Endothelial cell of umbilical vein (primary cell): ENCODE measurements at regions not wholly inside any gene's neighbourhood (a gene's known extent, or its start where the extent isn't known, plus 50 kb on each side); places are given as distances from the start of the nearest gene placed in this dataset.

ENCODE experiments used
- BruUV-seq: library from RNA; stranded (reverse); fragments of 400-500 nt; replicated peaks from 2 replicates; lab custom pipeline; 2021; lab: Mats Ljungman, UMichigan
- CTCF ChIA-PET: fragments of 300-600, 350-600 bp; sonication (Branson Sonifier 250); formaldehyde crosslinking; loops from one replicate; lab custom pipeline; 2021; ENCODE audit warnings: antibody characterized with exemption, inconsistent platforms; lab: Charles Lee
- POLR2A ChIA-PET: fragments of 300-600, 350-600 bp; sonication (Branson Sonifier 250); formaldehyde crosslinking; loops from one replicate; lab custom pipeline; 2021; ENCODE audit warnings: antibody characterized with exemption, inconsistent platforms; lab: Charles Lee
- DNase-seq: peaks from one replicate; pipeline ENCODE4 v3.0.0-alpha.2; 2011; ENCODE audit warnings: low read depth, low spot score
- FAIRE-seq: peaks from 2 replicates; lab custom pipeline; 2011; peaks lifted over from hg19 to GRCh38; lab: Jason Lieb, UNC
- H2AFZ ChIP-seq: 2 replicates; pipeline ENCODE4 v1.6.0; 2012; ENCODE audit warnings: low read depth, low read length, control low read depth, inconsistent platforms
- H3K27ac ChIP-seq: 2 replicates; pipeline ENCODE4 v1.5.1; 2011; ENCODE audit warnings: low read depth, mild to moderate bottlenecking, control low read depth, low read length, moderate library complexity; ENCODE audit not compliant: insufficient read depth
- H3K27me3 ChIP-seq, 2 experiments: 2 replicates each; pipeline versions ENCODE4 v1.6.0 to v1.6.1; 2011; ENCODE audit warnings: low read length in 2 of 2, mixed read lengths in 1 of 2; ENCODE audit not compliant: control insufficient read depth in 2 of 2, insufficient read depth in 2 of 2
- H3K36me3 ChIP-seq, 2 experiments: 2 replicates in 1 of 2; 3 replicates in 1 of 2; pipeline ENCODE4 v1.5.1; 2011; ENCODE audit warnings: low read length in 2 of 2, mild to moderate bottlenecking in 1 of 2, moderate library complexity in 1 of 2; ENCODE audit not compliant: control insufficient read depth in 2 of 2, insufficient read depth in 2 of 2; ENCODE audit errors: extremely low read depth in 1 of 2
- H3K4me1 ChIP-seq: 3 replicates; pipeline ENCODE4 v1.5.1; 2011; ENCODE audit warnings: mild to moderate bottlenecking, low read length; ENCODE audit not compliant: control insufficient read depth, insufficient read depth; ENCODE audit errors: extremely low read depth
- H3K4me2 ChIP-seq: 2 replicates; pipeline ENCODE4 v1.6.1; 2011; ENCODE audit warnings: low read length, control low read depth, mixed read lengths; ENCODE audit not compliant: insufficient read depth
- H3K4me3 ChIP-seq, 3 experiments: fragments of 200-600 bp in 1 of 3; sonication (generic), shearing (Covaris generic) in 1 of 3; replicated peaks in 1 of 3; 2 replicates each; pipeline ENCODE4 v1.5.1; 2011 to 2016; ENCODE audit warnings: control low read depth in 3 of 3, low read length in 3 of 3, mild to moderate bottlenecking in 2 of 3, inconsistent platforms in 1 of 3, low read depth in 1 of 3, moderate library complexity in 1 of 3; ENCODE audit not compliant: insufficient read depth in 1 of 3
- H3K79me2 ChIP-seq: 2 replicates; pipeline ENCODE4 v1.6.0; 2012; ENCODE audit warnings: low read length, inconsistent platforms; ENCODE audit not compliant: control insufficient read depth, insufficient read depth
- H3K9ac ChIP-seq: replicated peaks from 2 replicates; pipeline ENCODE3; 2011; ENCODE audit warnings: low read length, control low read depth; ENCODE audit not compliant: insufficient read depth; ENCODE audit errors: extremely low read depth
- H3K9me1 ChIP-seq: replicated peaks from 3 replicates; pipeline ENCODE4 v1.6.0; 2011; ENCODE audit warnings: mild to moderate bottlenecking, low read length; ENCODE audit not compliant: control insufficient read depth, insufficient read depth; ENCODE audit errors: extremely low read depth
- H3K9me3 ChIP-seq: replicated peaks from 2 replicates; pipeline ENCODE4 v1.5.1; 2012; ENCODE audit warnings: low read length, inconsistent platforms; ENCODE audit not compliant: control insufficient read depth, insufficient read depth
- H4K20me1 ChIP-seq: replicated peaks from 2 replicates; pipeline ENCODE3; 2011; ENCODE audit warnings: mild to moderate bottlenecking, low read length; ENCODE audit not compliant: control insufficient read depth, insufficient read depth; ENCODE audit errors: extremely low read depth
- EZH2 ChIP-seq: IDR thresholded peaks from 2 replicates; pipeline ENCODE4 v1.6.1; 2012; ENCODE audit warnings: borderline replicate concordance, low read depth, mild to moderate bottlenecking, moderate library complexity, low read length, inconsistent platforms; ENCODE audit not compliant: severe bottlenecking
- FOS ChIP-seq: IDR thresholded peaks from 2 replicates; pipeline ENCODE4 v1.6.1; 2011; ENCODE audit warnings: mild to moderate bottlenecking, low read length, moderate library complexity, borderline replicate concordance; ENCODE audit not compliant: insufficient read depth
- GATA2 ChIP-seq: IDR thresholded peaks from 2 replicates; pipeline ENCODE4 v1.7.0; 2011; ENCODE audit warnings: low read depth, mild to moderate bottlenecking, moderate library complexity, mixed read lengths, low read length; ENCODE audit not compliant: insufficient read length, insufficient read depth
- JUN ChIP-seq: IDR thresholded peaks from 2 replicates; pipeline ENCODE4 v1.6.1; 2011; ENCODE audit warnings: borderline replicate concordance, low read depth; ENCODE audit not compliant: insufficient read length, insufficient read depth
- MYC ChIP-seq: IDR thresholded peaks from one replicate; pipeline ENCODE4 v1.6.1; 2011; ENCODE audit warnings: mild to moderate bottlenecking, low read depth, low read length
- POLR2A ChIP-seq: IDR thresholded peaks from 2 replicates; pipeline ENCODE4 v1.6.1; 2012; ENCODE audit warnings: low read depth, mild to moderate bottlenecking, control low read depth, low read length
- POLR2AphosphoS5 ChIP-seq: IDR thresholded peaks from 2 replicates; pipeline ENCODE4 v1.6.1; 2012; ENCODE audit warnings: low read depth, mild to moderate bottlenecking, control low read depth, low read length, moderate library complexity; ENCODE audit not compliant: insufficient read depth
- dilution Hi-C: fragments of 300-500 bp; cut with MboI; formaldehyde crosslinking; loops from one replicate; pipeline ENCODE4 v1.15.0; 2019; ENCODE audit warnings: low sequenced_read_pairs; ENCODE audit not compliant: extremely low pct_ligation_motif_present
- intact Hi-C: fragments of 100-400 bp; cut with micrococcal nuclease; formaldehyde crosslinking; loops from one replicate; pipeline ENCODE4 v1.10.0; 2022
- TF ChIP-seq, protein P1 (sequence below): IDR thresholded peaks from 2 replicates; pipeline ENCODE4 v1.6.1; 2011; ENCODE audit not compliant: insufficient read depth, insufficient read length
- TF ChIP-seq, protein P2 (sequence below), 2 donors: IDR thresholded peaks; 1 replicate in 1 of 2; 2 replicates in 1 of 2; pipeline ENCODE4 v1.5.1; 2011; ENCODE audit warnings: low read length in 2 of 2, mild to moderate bottlenecking in 2 of 2, moderate library complexity in 2 of 2, control low read depth in 1 of 2, inconsistent platforms in 1 of 2, low read depth in 1 of 2; ENCODE audit not compliant: insufficient read depth in 1 of 2; ENCODE audit errors: extremely low read depth in 1 of 2

DNA sequence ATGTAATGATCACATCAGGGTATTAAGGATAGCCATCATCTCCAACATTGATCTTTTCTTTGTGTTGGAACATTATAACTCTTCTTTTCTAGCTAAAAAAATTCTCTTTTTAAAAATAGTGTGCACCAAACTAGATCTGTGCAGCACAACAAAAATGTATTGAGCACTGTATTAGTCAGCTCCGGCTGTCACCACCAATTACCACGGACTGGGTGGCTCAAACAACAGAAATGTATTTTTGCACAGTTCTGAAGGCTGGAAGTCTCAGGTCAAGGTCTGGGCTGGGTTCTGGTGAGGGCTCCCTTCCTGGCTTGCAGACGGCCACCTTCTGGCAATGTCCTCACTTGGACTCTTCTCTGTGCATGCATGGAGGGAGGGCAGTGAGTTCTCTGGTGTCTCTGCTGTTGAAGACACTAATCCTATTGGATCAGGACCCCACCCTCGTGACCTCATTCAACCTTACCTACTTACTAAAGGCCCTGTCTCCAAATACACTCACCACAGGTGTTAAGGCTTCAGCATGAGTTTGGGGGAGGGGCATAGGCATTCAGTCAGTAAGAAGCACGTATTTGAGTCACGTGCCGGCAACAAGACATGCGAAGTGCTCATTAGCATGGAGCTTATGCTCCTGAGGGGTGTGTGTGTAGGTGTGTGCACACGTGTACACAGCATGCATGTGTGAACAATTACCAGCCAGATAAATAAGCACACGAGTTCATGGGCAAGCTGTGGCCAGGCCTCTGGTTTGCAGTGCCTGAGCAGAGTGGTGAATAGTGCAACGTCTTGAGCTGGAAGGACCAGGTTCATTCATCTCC lies 89.4 kb upstream of the SH3PXD2B start:
- ChIA-PET POLR2A (no interaction called here), CTCF (no interaction called here)
- Histone ChIP-seq H3K9ac (no peak overlapping the region), H3K9me1 (no peaks in the 10 kb centered on the region), H3K9me3 (no peaks in the 10 kb centered on the region), H3K4me3 (no peak overlapping the region), H4K20me1 (no peaks in the 10 kb centered on the region), H2AFZ (no peak overlapping the region), H3K4me1 (no peaks in the 10 kb centered on the region), H3K79me2 (no peaks in the 10 kb centered on the region), H3K4me2 (no peak overlapping the region), H3K27ac (no peak overlapping the region), H3K27me3 (peaks cover 0 to 1% of the 10 kb centered on the region in 2 experiments), H3K36me3 (no peaks in the 10 kb centered on the region)
- no peak for FAIRE-seq
- TF ChIP-seq JUN (no peak), FOS (no peak), GATA2 (no peak), MYC (no peak), POLR2AphosphoS5 (no peak), POLR2A (no peak), EZH2 (no peak)
- TF ChIP-seq, protein P1, sequence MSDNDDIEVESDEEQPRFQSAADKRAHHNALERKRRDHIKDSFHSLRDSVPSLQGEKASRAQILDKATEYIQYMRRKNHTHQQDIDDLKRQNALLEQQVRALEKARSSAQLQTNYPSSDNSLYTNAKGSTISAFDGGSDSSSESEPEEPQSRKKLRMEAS, result no peak
- TF ChIP-seq, protein P2, sequence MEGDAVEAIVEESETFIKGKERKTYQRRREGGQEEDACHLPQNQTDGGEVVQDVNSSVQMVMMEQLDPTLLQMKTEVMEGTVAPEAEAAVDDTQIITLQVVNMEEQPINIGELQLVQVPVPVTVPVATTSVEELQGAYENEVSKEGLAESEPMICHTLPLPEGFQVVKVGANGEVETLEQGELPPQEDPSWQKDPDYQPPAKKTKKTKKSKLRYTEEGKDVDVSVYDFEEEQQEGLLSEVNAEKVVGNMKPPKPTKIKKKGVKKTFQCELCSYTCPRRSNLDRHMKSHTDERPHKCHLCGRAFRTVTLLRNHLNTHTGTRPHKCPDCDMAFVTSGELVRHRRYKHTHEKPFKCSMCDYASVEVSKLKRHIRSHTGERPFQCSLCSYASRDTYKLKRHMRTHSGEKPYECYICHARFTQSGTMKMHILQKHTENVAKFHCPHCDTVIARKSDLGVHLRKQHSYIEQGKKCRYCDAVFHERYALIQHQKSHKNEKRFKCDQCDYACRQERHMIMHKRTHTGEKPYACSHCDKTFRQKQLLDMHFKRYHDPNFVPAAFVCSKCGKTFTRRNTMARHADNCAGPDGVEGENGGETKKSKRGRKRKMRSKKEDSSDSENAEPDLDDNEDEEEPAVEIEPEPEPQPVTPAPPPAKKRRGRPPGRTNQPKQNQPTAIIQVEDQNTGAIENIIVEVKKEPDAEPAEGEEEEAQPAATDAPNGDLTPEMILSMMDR (IDR thresholded peaks at IDR 0.05; ENCODE audit: extremely low read depth in 1 of 2, insufficient read depth in 1 of 2, low read depth in 1 of 2, low read length in 2 of 2), result no peak
- BruUV-seq, result no TSS peak
- intact Hi-C loops (no loop called here), dilution Hi-C loops (no loop called here)
- no peak for DNase-seq
